HG03342 (cell line): ENCODE measurements at regions not wholly inside any gene's neighbourhood (a gene's known extent, or its start where the extent isn't known, plus 50 kb on each side); places are given as distances from the start of the nearest gene placed in this dataset.

Source experiments
- ATAC-seq: cut with Tn5 transposase; IDR thresholded peaks from one replicate; pipeline ENCODE4 v1.9.1; 2021; ENCODE audit warnings: mild to moderate bottlenecking, moderate library complexity; ENCODE audit not compliant: unreplicated experiment

DNA sequence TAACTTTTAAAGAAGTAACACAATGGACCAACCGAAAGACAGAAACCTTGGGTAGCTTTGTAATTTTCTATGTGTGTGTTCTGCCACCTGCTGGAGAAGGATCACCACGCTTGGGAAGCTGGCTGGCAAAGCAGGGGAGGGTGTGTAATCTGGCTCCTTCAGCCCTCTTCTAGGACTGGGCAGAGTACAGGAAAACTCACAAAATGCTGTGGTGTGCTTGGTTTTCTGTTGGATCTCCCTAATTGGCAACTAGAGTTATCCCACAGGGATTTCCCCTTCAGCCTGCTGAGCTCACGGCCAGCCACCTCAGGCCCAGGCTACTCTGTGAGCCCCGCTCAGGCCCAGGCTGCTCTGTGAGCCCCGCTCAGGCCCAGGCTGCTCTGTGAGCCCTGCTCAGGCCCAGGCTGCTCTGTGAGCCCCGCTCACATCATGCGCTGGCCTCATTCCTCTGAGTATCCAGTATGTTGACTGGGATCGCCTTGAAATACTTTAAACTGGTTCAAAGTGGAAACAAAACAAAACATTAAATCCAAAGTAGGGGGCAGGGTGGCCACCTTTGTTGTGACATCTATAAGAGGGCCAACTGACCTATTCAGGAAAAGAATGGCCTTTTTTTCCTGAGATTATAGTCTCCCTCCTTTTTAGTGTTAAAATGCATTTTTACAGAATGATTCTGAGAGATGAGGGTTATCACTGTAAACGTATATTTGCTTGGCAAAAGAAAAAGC is 52.0 kb upstream of the RNU6-8 start:
- ATAC-seq: peak; percentile 49

DNA sequence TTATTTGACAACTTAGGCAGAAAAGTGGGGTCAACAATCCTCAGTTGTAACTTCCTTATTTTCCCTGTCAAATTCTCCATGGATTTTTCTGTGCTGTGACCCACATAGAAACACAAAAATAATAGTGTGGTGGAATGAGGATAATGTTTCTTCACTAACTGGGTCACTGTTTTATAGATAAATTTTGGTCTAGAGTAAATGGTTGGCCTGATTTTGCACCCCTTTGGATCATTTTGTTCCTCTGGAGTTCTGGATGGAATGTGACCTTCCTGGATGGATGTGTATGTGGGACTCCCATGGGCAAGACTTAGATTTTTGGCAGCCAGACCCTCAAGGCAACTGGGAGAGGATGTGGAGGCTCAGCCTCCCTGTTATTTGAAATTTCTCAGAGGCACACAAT is 52.7 kb upstream of the RNU6-8 start:
- ATAC-seq: no peak

- no peak for ATAC-seq
Observed at GRCh38 chr14:32256576-32256975, 53.5 kb upstream of the RNU6-8 start.

DNA sequence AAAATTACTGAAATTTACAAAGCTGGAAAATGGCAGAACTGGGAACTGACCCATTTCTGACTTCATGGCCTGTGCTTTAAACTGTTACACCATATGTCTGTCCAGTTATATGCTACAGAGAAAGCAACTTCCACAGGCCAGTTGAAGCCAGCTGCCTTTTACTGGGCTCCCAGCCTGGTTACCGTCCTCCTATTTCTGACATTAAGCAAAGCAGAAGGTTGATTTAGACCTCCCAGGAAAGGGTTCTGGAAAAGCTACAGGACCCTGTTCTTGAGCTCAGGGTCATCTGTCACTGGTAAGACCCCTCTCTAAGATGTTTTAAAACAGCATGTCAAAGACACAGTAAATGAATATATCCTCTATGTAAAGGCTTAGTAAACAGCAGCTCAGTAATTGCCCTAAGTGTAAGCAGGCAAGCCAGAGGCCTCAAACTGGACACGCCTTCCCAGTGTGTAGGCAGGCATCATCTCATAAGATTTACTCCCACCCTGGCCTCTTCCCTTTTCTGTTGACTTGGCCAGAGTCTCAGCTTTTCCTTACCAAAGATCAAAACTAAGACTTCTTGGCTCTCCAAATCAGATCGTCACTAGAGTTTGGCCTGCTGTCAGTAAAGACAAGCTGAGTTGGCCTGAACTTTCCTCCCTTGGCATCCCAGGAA is 55.4 kb upstream of the RNU6-8 start:
- no peak for ATAC-seq

DNA sequence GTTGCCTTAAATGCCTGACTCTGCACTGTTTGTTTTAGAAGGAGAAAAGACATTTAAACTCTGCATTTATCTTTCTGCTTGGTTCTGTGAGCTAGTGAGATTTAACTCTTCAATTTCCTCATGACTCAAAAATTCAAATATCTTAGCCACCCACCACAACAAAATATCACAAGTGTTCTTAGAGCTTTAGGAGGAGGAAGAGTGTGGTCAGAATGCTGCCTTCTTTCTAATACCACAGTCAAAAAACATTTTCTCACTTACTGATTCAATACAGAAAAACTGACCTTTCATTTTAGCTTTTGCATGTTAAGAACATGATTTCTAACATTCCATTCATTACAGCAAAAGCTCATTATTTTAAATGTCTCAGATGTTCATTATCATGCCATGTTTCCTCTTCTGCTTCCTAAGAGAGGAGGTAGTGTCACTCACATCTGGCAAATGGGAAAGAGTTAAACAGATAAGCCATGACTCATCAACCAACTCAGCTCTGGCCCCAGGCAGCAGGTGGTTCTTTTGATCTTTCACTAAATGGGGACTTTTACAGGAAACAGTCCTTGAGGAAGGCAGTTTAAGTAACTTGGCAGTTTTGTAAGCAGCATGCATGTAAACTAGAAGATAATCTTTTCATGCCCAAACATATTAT is 56.4 kb upstream of the RNU6-8 start:
- peak; percentile 83 for ATAC-seq

DNA sequence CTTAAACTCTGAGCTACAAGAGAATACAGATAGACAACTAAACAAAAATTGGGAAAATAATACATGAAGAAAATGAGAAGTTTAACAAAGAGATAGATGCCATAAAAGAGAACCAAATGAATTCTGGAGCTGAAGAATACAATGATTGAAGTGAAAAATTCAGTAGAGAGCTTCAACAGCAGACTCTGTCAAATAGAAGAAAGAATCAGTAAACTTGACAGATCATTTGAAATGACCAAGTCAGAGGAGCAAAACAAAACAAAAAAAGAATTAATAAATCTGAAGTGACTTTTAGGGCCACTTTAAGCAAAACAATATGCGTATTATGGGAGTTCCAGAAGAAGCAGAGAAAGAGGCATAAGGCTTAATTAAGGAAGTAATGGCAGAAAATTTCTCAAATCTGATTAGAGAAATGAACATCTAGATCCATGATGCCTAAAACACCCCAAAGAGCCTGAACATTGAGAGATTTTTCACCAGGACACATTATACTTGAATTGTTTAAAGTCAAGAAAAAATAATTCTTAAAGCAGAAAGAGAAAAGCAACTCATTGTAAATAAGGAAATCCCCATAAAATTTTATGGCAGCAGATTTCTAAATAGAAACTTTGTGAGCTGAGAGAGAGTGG is 61.0 kb upstream of the RNU6-8 start:
- ATAC-seq: no peak

DNA sequence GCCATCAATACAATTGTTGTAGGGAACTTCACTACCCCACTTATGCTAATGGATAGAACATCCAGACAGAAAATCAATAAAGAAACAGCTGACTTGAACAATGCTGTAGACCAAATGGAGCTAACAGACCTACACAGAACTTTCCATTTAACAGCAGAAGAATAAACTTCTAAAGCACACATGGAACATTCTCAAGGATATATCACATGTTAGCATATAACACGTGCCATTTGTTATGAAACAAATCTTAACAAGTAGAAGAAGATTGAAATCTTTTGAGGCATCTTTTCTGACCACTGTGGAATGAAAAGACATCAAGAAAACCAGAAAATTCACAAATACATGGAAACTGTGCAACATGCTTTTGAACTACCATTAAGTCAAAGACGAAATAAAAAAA is 62.5 kb upstream of the RNU6-8 start:
- no peak for ATAC-seq

- no peak for ATAC-seq
Observed at GRCh38 chr14:32277998-32278397, 51.1 kb upstream of the AKAP6 start.
